ENCODE measurements at regions not wholly inside any gene's neighbourhood (a gene's known extent, or its start where the extent isn't known, plus 50 kb on each side); places are given as distances from the start of the nearest gene placed in this dataset.

DNA sequence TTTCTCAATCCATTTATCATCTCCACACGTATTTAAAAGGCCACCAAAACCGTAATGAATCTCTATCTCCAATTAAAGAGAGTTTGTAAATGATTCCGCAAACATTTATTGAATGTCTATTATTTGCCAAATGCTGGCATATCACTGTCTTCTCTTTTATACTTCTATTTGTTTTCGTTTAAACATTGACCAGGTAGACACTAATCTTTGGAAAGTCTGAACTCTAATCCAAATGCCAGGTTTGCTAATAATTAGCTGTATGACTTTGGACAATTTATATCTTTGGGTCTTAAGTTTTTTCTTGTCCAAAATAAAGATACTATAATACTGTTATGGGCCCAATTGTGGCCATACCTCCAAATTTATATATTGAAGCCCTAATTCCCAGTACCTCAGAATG, 299.2 kb upstream of the TBX18 start:
- Histone ChIP-seq H3K23ac (ENCODE audit: low read length in 2 of 2) (no peak overlapping the region), H3K27me3 (ENCODE audit: control insufficient read depth in 1 of 2, insufficient read depth in 1 of 2, low read length in 2 of 2) (no peaks in the 10 kb centered on the region), H3K4me1 (ENCODE audit: control insufficient read depth, insufficient read depth, low read depth, low read length) (no peaks in the 10 kb centered on the region), H4K91ac (ENCODE audit: low read length) (no peak overlapping the region), H2AK5ac (ENCODE audit: low read length, severe bottlenecking) (no peak overlapping the region), H3K4ac (ENCODE audit: low read depth in 1 of 2, low read length in 2 of 2) (no peak overlapping the region), H3K27ac (ENCODE audit: low read length, poor library complexity, severe bottlenecking) (no peak overlapping the region), H3K4me2 (ENCODE audit: low read length, poor library complexity, severe bottlenecking) (no peak overlapping the region), H2BK12ac (ENCODE audit: low read length in 2 of 2) (no peak overlapping the region), H3K4me3 (ENCODE audit: insufficient read depth in 1 of 2, low read depth in 1 of 2, low read length in 2 of 2) (no peak overlapping the region), H4K8ac (ENCODE audit: low read length) (no peak overlapping the region), H2BK15ac (ENCODE audit: low read depth, poor library complexity, severe bottlenecking) (no peak overlapping the region), H3K14ac (ENCODE audit: low read length in 2 of 2) (no peak overlapping the region), H3K9me3 (ENCODE audit: control insufficient read depth, low read length) (no peaks in the 10 kb centered on the region), H3K9ac (ENCODE audit: low read length) (no peak overlapping the region), H2AFZ (ENCODE audit: low read depth, low read length) (no peak overlapping the region), H2BK5ac (ENCODE audit: low read depth, low read length, poor library complexity, severe bottlenecking) (no peak overlapping the region), H3K36me3 (ENCODE audit: control insufficient read depth in 1 of 2, insufficient read depth in 2 of 2, low read depth in 1 of 2, low read length in 2 of 2) (no peaks in the 10 kb centered on the region), H3K18ac (ENCODE audit: low read depth in 1 of 2, low read length in 2 of 2) (no peak overlapping the region), H3K79me1 (replicated peaks; ENCODE audit: low read length, poor library complexity, severe bottlenecking) (no peaks in the 10 kb centered on the region), H2BK120ac (ENCODE audit: low read depth, low read length) (no peak overlapping the region)
- no peak for DNase-seq
- WGBS: 69% methylated on average over 4 of the region's 4 CpGs

DNA sequence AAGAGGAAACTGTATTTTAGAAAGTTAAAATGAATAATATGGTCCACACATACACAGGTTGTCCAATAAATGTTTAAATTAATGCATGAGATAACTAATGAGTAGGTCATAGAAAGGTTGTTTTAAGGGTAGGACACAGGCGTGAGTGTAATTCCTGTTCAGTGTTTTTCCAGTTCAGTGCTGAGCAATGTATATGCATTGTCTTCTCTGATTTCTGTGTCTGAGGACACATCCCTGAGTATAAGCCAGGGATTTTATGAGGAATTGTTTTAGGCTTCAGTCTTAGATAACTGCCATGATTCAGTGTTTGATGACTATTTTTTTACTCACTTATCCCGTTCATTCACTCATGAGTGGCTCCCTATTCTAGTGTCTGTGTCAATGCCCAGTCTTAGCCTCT, 298.5 kb upstream of the TBX18 start:
- Histone ChIP-seq H2BK12ac (ENCODE audit: low read length in 2 of 2) (no peak overlapping the region), H3K18ac (ENCODE audit: low read depth in 1 of 2, low read length in 2 of 2) (no peak overlapping the region), H3K4me2 (ENCODE audit: low read length, poor library complexity, severe bottlenecking) (no peak overlapping the region), H3K14ac (ENCODE audit: low read length in 2 of 2) (no peak overlapping the region), H4K8ac (ENCODE audit: low read length) (no peak overlapping the region), H3K79me1 (replicated peaks; ENCODE audit: low read length, poor library complexity, severe bottlenecking) (no peaks in the 10 kb centered on the region), H3K23ac (ENCODE audit: low read length in 2 of 2) (no peak overlapping the region), H2AFZ (ENCODE audit: low read depth, low read length) (no peak overlapping the region), H3K9ac (ENCODE audit: low read length) (no peak overlapping the region), H3K9me3 (ENCODE audit: control insufficient read depth, low read length) (no peaks in the 10 kb centered on the region), H3K36me3 (ENCODE audit: control insufficient read depth in 1 of 2, insufficient read depth in 2 of 2, low read depth in 1 of 2, low read length in 2 of 2) (no peaks in the 10 kb centered on the region), H3K4me3 (ENCODE audit: insufficient read depth in 1 of 2, low read depth in 1 of 2, low read length in 2 of 2) (no peak overlapping the region), H3K27ac (ENCODE audit: low read length, poor library complexity, severe bottlenecking) (no peak overlapping the region), H4K91ac (ENCODE audit: low read length) (no peak overlapping the region), H3K4me1 (ENCODE audit: control insufficient read depth, insufficient read depth, low read depth, low read length) (no peaks in the 10 kb centered on the region), H2BK5ac (ENCODE audit: low read depth, low read length, poor library complexity, severe bottlenecking) (no peak overlapping the region), H2BK120ac (ENCODE audit: low read depth, low read length) (no peak overlapping the region), H2BK15ac (ENCODE audit: low read depth, poor library complexity, severe bottlenecking) (no peak overlapping the region), H3K4ac (ENCODE audit: low read depth in 1 of 2, low read length in 2 of 2) (no peak overlapping the region), H2AK5ac (ENCODE audit: low read length, severe bottlenecking) (no peak overlapping the region), H3K27me3 (ENCODE audit: control insufficient read depth in 1 of 2, insufficient read depth in 1 of 2, low read length in 2 of 2) (no peaks in the 10 kb centered on the region)
- WGBS: 70% methylated on average over 2 of the region's 2 CpGs
- DNase-seq: no peak

DNA sequence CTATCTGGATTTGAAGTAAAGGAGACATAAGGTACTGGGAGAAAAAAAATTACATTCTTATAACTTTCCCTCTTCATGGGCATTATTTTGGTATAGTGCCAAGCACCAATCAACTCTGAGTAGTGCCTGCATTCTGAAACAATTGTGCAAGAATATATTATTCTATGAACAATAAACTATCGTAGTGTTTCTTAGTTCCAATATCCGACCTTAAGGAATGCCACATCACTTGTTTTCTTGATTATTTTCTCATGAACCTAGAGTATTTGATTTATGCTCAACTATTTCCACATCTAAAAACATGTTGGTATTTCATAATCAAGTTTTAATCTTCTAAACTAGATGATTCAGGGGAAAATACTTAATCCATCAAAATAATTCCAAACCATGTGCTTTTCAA, 294.4 kb upstream of the TBX18 start:
- H3K14ac ChIP-seq (ENCODE audit: low read length in 2 of 2): no peak overlapping the region
- H2BK5ac ChIP-seq (ENCODE audit: low read depth, low read length, poor library complexity, severe bottlenecking): no peak overlapping the region
- no CpG with 5 or more reads among the region's 2 CpGs for WGBS
- no peak overlapping the region for H2BK15ac ChIP-seq (ENCODE audit: low read depth, poor library complexity, severe bottlenecking)
- H2AK5ac ChIP-seq (ENCODE audit: low read length, severe bottlenecking): no peak overlapping the region
- H3K79me1 ChIP-seq (replicated peaks; ENCODE audit: low read length, poor library complexity, severe bottlenecking): no peaks in the 10 kb centered on the region
- no peak overlapping the region for H3K9ac ChIP-seq (ENCODE audit: low read length)
- H3K27me3 ChIP-seq (ENCODE audit: control insufficient read depth in 1 of 2, insufficient read depth in 1 of 2, low read length in 2 of 2): no peaks in the 10 kb centered on the region
- no peak overlapping the region for H3K23ac ChIP-seq (ENCODE audit: low read length in 2 of 2)
- no peak overlapping the region for H4K8ac ChIP-seq (ENCODE audit: low read length)
- H2AFZ ChIP-seq (ENCODE audit: low read depth, low read length): no peak overlapping the region
- no peak overlapping the region for H3K4me3 ChIP-seq (ENCODE audit: insufficient read depth in 1 of 2, low read depth in 1 of 2, low read length in 2 of 2)
- no peak overlapping the region for H3K4me2 ChIP-seq (ENCODE audit: low read length, poor library complexity, severe bottlenecking)
- no peak overlapping the region for H4K91ac ChIP-seq (ENCODE audit: low read length)
- no peak overlapping the region for H3K27ac ChIP-seq (ENCODE audit: low read length, poor library complexity, severe bottlenecking)
- H3K9me3 ChIP-seq (ENCODE audit: control insufficient read depth, low read length): no peaks in the 10 kb centered on the region
- H2BK120ac ChIP-seq (ENCODE audit: low read depth, low read length): no peak overlapping the region
- no peak overlapping the region for H3K4ac ChIP-seq (ENCODE audit: low read depth in 1 of 2, low read length in 2 of 2)
- H3K4me1 ChIP-seq (ENCODE audit: control insufficient read depth, insufficient read depth, low read depth, low read length): no peaks in the 10 kb centered on the region
- H3K18ac ChIP-seq (ENCODE audit: low read depth in 1 of 2, low read length in 2 of 2): no peak overlapping the region
- no peak for DNase-seq
- no peak overlapping the region for H2BK12ac ChIP-seq (ENCODE audit: low read length in 2 of 2)
- no peaks in the 10 kb centered on the region for H3K36me3 ChIP-seq (ENCODE audit: control insufficient read depth in 1 of 2, insufficient read depth in 2 of 2, low read depth in 1 of 2, low read length in 2 of 2)

DNA sequence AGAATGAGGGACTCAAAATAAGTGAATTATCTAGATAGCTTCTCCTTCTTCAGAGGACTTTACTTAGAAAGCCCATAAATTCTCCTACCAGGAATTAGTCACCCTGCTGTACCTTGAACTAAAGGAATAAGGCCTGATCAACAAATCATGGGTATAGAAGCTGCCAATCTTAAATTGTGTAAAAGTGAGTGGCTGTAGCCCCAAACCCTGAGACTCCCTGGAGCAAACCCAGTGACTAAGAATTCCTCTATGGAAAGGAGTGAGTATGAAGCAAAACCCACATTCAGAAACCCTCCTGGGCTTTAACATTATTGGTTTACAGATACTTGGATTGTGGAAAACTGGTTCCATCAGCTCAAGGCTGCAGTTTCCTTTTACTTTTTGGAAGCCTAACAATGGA, 285.8 kb upstream of the TBX18 start:
- no peak overlapping the region for H3K27ac ChIP-seq (ENCODE audit: low read length, poor library complexity, severe bottlenecking)
- H2BK12ac ChIP-seq (ENCODE audit: low read length in 2 of 2): no peak overlapping the region
- no peak overlapping the region for H2AFZ ChIP-seq (ENCODE audit: low read depth, low read length)
- no peak overlapping the region for H4K8ac ChIP-seq (ENCODE audit: low read length)
- H3K23ac ChIP-seq (ENCODE audit: low read length in 2 of 2): no peak overlapping the region
- no peak overlapping the region for H3K4me3 ChIP-seq (ENCODE audit: insufficient read depth in 1 of 2, low read depth in 1 of 2, low read length in 2 of 2)
- no peak overlapping the region for H3K4ac ChIP-seq (ENCODE audit: low read depth in 1 of 2, low read length in 2 of 2)
- H3K14ac ChIP-seq (ENCODE audit: low read length in 2 of 2): no peak overlapping the region
- no peak overlapping the region for H2BK5ac ChIP-seq (ENCODE audit: low read depth, low read length, poor library complexity, severe bottlenecking)
- no peaks in the 10 kb centered on the region for H3K27me3 ChIP-seq (ENCODE audit: control insufficient read depth in 1 of 2, insufficient read depth in 1 of 2, low read length in 2 of 2)
- DNase-seq: no peak
- no peaks in the 10 kb centered on the region for H3K36me3 ChIP-seq (ENCODE audit: control insufficient read depth in 1 of 2, insufficient read depth in 2 of 2, low read depth in 1 of 2, low read length in 2 of 2)
- H2BK15ac ChIP-seq (ENCODE audit: low read depth, poor library complexity, severe bottlenecking): no peak overlapping the region
- H3K4me1 ChIP-seq (ENCODE audit: control insufficient read depth, insufficient read depth, low read depth, low read length): no peaks in the 10 kb centered on the region
- no peak overlapping the region for H2BK120ac ChIP-seq (ENCODE audit: low read depth, low read length)
- no peak overlapping the region for H4K91ac ChIP-seq (ENCODE audit: low read length)
- no peak overlapping the region for H3K4me2 ChIP-seq (ENCODE audit: low read length, poor library complexity, severe bottlenecking)
- H2AK5ac ChIP-seq (ENCODE audit: low read length, severe bottlenecking): no peak overlapping the region
- no peaks in the 10 kb centered on the region for H3K9me3 ChIP-seq (ENCODE audit: control insufficient read depth, low read length)
- H3K9ac ChIP-seq (ENCODE audit: low read length): no peak overlapping the region
- H3K79me1 ChIP-seq (replicated peaks; ENCODE audit: low read length, poor library complexity, severe bottlenecking): no peaks in the 10 kb centered on the region
- no peak overlapping the region for H3K18ac ChIP-seq (ENCODE audit: low read depth in 1 of 2, low read length in 2 of 2)

Measured in mesenchymal stem cell (in vitro differentiated cells and primary cell).